NB4 (cell line): ENCODE measurements at regions not wholly inside any gene's neighbourhood (a gene's known extent, or its start where the extent isn't known, plus 50 kb on each side); places are given as distances from the start of the nearest gene placed in this dataset.

Source experiments
- DNase-seq: peaks from one replicate; pipeline ENCODE4 v3.0.0; 2010; ENCODE audit warnings: low read depth
- H3K4me3 ChIP-seq: one replicate; pipeline ENCODE4 v1.5.1; 2011; ENCODE audit warnings: mild to moderate bottlenecking, low read depth, low read length, moderate library complexity
- MAX ChIP-seq: IDR thresholded peaks from 2 replicates; pipeline ENCODE4 v1.6.1; 2011; ENCODE audit warnings: low read depth, low read length
- MYC ChIP-seq: IDR thresholded peaks from 2 replicates; pipeline ENCODE4 v1.6.1; 2011; ENCODE audit warnings: low read depth, low read length
- POLR2A ChIP-seq: IDR thresholded peaks from 2 replicates; pipeline ENCODE4 v1.6.1; 2011; ENCODE audit warnings: mild to moderate bottlenecking; ENCODE audit not compliant: insufficient read length; ENCODE audit errors: extremely low read depth
- TF ChIP-seq, protein P1 (sequence below): IDR thresholded peaks from one replicate; pipeline ENCODE4 v1.5.1; 2012; ENCODE audit warnings: low read depth, low read length

GRCh38 chr16:66266436-66267291 lies 99.8 kb upstream of the CDH5 start:
- DNase-seq, result no peak
- no peak overlapping the region for H3K4me3 ChIP-seq
- TF ChIP-seq, protein P1, sequence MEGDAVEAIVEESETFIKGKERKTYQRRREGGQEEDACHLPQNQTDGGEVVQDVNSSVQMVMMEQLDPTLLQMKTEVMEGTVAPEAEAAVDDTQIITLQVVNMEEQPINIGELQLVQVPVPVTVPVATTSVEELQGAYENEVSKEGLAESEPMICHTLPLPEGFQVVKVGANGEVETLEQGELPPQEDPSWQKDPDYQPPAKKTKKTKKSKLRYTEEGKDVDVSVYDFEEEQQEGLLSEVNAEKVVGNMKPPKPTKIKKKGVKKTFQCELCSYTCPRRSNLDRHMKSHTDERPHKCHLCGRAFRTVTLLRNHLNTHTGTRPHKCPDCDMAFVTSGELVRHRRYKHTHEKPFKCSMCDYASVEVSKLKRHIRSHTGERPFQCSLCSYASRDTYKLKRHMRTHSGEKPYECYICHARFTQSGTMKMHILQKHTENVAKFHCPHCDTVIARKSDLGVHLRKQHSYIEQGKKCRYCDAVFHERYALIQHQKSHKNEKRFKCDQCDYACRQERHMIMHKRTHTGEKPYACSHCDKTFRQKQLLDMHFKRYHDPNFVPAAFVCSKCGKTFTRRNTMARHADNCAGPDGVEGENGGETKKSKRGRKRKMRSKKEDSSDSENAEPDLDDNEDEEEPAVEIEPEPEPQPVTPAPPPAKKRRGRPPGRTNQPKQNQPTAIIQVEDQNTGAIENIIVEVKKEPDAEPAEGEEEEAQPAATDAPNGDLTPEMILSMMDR, result no peak
- no peak for TF ChIP-seq MYC
- no peak for TF ChIP-seq POLR2A
- TF ChIP-seq MAX, result no peak

DNA sequence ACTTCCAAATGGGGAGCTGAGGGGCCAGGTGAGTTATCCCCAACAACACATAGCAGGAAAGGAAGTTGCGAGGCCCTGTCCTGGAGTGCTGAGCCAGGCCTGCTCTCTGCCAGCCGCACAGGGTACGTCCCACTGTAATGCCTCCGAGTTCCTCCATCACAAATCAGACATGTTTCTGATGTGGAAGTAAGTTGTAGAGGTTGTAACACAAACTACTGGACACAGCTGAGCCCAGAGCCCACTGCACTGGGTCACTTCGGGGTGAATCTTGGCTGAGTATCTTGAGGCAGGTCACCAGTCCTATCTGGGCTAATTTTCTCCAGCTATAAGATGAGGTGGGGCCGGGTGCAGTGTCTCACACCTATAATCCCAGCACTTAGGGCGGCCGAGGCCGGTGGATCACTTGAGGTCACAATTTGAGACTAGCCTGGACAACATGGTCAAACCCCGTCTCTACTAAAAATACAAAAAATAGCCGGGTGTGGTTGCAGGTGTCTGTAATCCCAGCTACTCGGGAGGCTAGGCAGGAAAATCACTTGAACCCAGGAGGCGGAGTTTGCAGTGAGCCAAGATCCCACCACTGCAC lies 100.8 kb upstream of the CDH5 start:
- DNase-seq, result no peak
- TF ChIP-seq POLR2A (no peak), MYC (no peak)
- TF ChIP-seq, protein P1, result no peak
- H3K4me3 ChIP-seq, result no peak overlapping the region

GRCh38 chr16:66265048-66265415 lies 101.5 kb upstream of the CDH5 start:
- DNase-seq, result no peak
- no peak overlapping the region for H3K4me3 ChIP-seq
- TF ChIP-seq, protein P1, result no peak
- TF ChIP-seq POLR2A, result no peak
- no peak for TF ChIP-seq MAX
- TF ChIP-seq MYC, result no peak

DNA sequence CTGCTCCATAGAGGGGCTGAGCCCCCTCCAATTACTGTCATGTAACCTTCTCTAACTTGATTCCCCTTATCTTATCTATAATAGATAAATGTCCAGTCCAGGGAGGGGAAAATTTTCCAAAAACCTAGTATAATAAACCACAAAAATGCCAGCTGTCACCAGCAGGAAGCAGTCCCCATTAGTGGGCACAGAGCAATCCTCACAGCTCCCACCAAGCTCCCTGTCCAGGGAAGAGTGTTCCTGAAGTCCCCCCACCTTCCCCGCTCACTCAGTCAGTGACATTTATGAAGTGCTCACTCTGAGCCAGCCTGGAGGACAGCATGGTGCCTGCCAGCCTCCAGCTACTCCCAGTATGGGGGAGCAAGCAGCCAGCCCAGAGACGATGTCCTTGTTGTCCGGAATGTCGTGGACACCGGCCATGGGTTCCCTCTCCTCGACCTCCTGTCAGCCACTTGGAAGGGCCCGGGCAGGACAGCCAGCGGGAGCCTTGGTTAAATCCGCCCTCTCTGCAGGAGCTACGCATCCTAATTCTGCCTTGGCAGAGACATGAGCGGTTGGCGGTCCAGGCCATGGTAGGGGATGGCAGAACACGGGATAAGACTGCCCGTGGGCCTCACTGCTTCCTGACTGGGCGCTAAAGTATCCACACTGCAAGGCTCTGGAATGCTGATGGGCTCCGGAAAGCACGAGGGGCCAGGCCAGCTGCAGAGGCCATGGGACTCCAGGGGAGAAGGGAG lies 102.0 kb upstream of the CDH5 start:
- TF ChIP-seq MAX (no peak), MYC (no peak), POLR2A (no peak)
- TF ChIP-seq, protein P1, result no peak
- DNase-seq, result no peak
- no peak overlapping the region for H3K4me3 ChIP-seq

DNA sequence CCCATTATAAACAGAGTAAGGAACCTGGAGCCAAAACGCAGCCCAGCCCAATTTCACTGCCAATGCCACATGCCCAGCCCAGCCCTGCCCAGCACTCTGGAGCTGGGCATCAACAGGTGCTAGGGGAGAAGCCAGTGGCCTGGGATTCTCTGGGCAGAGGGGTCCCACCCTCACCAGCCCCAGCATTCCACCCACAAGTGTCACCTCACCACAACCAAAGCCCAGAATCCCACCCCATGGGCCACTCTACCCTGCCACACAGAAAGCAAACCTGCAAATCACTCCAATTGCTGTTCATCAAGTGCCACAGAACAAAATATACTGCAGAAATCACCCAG lies 102.5 kb upstream of the CDH5 start:
- no peak for TF ChIP-seq MYC
- TF ChIP-seq, protein P1, result no peak
- TF ChIP-seq MAX, result no peak
- no peak for TF ChIP-seq POLR2A
- no peak for DNase-seq

More for the DNA sequence above, 102.5 kb upstream of the CDH5 start:
- H3K4me3 ChIP-seq, result no peak overlapping the region
